ENCODE measurements at regions not wholly inside any gene's neighbourhood (a gene's known extent, or its start where the extent isn't known, plus 50 kb on each side); places are given as distances from the start of the nearest gene placed in this dataset.
"Not testable (repeated sequence)": the region's sequence is repeated elsewhere in the genome, so short reads cannot be mapped to it uniquely, and the experiment has no call there.

DNA sequence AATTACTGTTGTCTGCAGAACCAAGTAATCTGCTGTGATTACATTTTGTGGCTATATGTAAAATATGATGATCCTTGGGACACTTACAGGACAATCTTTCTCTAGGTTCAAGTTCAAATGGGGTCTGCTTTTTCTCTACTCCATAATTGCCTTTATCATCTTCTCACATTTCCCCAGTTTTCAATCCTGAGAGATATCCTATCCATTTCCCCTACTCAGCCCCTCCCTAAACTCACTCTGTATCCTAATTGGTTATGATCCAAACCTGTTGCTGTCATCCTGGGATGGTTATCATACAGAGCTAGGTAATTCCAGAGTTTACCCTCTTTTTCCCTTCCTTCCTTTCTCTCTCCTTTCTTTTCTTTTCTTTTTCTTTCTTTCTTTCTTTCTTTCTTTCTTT is 100.5 kb upstream of the ELAC2 start:
- no peak for DNase-seq (ENCODE audit: low spot score)
- intact Hi-C loops (cut with DNase I) = no loop called here

DNA sequence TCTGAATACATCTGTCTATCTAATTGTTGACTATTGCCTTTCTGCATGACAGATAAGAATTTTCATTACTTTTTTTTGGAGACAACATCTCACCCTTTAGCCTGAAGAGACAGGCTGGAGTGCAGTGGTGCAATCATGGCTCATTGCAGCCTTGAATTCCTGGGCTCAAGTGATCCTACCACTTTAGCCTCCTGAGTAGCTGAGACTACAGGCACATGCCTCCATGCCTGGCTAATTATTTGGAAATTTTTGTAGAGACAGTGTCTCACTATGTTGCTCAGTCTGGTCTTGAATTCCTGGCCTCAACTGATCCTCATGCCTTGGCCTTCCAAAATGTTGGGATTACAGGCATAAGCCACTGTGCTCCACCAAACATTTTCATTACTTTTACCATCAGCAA is 99.8 kb upstream of the ELAC2 start:
- no peak for DNase-seq (ENCODE audit: low spot score)
- intact Hi-C loops (cut with DNase I) = no loop called here

DNA sequence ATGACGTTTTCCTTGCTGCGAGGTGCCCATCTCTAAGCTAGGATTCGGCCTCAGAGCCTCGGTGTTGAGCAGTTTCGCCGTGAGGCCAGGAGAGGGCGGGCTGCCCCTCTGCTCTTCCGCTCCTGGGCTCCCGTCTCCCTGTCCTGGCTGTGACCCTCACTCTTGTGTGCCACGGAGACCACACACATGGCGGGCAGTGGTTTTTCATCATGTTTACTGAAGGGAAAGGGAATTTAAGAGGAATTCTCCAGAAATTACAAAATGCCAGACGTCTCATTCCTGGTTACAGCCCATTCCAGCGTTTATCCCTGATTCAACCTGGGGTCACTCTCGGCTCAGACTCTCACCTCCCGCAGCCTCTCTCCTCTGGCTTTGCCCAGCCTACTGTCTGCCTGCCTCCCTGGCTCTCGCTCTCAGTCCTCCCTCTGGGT is 96.8 kb upstream of the ELAC2 start:
- intact Hi-C loops (cut with DNase I) = no loop called here
- DNase-seq (ENCODE audit: low spot score) = no peak

DNA sequence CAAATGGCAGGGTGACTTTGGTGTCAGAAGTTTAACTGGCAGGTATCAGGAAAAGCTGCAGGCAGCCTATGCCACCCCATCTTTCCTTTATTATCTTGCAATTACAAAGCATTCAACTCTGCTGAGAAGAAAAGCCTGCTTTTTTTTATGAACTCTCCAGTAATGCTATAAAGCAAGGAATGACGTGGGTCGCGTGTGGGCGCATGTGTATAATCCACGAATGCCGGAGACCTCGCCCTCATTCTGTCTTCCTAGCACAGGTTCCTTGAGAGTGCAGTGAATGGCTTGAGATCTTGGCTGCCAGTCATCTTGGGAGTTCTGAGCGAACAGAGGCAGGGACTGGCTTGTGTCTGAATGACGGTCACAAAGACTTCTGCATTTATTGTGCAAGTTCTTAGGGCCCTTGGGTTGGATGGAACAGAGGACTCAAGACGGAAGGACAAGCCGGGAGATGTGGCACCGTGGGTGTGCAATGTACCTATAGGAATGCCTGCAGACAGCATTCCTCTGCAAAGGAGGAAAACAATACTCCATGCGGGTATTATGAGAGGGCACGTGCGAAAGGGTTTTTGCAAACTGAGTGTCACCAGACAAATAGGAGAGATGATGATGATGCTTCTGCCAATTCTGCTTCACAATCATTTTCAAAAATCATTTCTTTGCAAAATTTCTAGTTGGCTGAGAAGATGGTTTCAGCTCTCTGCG is 96.1 kb upstream of the ELAC2 start:
- intact Hi-C loops (cut with DNase I) = no loop called here

DNA sequence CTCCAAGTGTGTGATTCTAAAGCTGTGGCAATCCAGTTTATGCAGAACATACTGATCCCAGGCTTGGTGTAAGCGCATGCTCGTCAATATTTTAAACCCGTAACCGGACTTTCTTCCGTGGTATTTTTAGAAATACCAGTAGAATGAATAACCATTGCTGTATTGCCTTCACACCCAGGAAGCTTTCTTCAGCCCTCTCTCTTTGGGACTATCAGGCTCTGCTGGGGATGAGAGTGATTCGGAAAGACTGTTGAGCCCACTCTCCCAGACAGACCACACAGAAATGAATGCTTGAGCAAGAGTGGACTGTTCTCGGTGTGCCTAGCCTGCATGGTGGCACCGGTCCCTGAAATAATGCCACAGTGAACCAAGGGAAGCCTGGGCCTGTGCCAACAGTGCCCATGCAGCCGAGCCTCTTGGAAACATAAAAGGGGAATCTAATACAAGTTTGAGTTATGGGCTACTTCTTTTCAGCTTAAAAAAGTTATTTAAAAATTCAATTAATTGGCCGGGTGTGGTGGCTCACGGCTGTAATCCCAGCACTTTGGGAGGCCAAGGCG is 89.9 kb upstream of the ELAC2 start:
- intact Hi-C loops (cut with DNase I) = no loop called here
- no peak for DNase-seq (ENCODE audit: low spot score)

More for the DNA sequence above, 96.1 kb upstream of the ELAC2 start:
- no peak for DNase-seq (ENCODE audit: low spot score)

DNA sequence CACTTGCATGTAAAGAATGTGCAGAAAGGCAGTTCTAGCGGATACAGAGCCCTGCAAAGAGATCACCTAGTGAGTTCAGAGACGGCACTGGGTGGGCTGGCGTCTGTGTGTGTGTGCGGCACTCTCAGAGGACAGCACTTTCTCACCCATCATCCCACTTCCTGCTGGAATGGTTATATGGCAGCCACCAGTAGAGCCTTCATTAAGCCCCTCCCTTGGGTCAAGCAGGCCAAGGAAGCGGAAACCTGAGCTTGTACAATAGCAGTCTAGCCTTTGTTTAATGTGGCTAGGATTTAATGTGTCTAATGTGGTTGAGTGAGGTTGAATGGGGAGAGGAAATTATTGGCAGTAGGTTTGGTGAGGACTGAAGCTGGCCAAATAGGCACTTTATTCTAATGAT is 88.3 kb upstream of the ELAC2 start:
- DNase-seq (ENCODE audit: low spot score) = no peak
- intact Hi-C loops (cut with DNase I) = no loop called here

DNA sequence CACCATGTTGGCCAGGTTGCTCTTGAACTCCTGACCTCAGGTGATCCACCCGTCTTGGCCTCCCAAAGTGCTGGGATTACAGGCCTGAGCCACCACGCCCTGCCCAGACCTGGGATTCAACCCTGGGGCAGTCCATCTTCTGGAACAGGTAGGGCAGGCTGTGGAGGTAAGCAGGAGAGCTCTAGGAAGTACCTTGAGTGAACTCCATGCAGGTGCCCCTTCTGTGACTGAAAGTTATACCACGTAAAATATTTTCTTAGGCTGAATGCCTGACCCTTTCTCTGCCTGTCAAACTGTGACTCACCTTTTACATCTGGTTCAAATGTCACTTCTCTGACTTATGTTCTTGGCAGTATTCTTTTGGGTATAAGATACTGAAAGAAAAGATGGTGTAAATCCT is 86.7 kb upstream of the ELAC2 start:
- intact Hi-C loops (cut with DNase I) = no loop called here
- no peak for DNase-seq (ENCODE audit: low spot score)

DNA sequence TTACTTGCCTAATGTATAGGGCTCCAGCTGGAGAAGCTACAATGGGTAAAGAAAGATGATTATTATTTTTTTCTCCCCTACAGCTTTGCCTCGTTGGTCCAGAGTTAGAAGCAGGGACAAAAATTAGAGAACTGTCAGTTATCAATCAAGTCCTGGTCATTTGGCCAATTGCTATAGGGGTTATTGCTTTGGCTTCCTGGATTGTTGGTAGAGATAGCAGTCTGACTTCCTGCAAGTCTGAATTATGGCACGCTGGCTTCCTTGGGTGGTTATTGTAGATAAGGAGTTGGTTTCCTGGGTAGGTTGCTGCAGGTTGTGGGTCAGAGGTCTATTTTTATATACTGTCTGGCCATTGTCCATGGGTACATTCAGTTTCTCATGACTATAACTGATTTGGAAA is 84.7 kb upstream of the ELAC2 start:
- DNase-seq (ENCODE audit: low spot score) = no peak
- intact Hi-C loops (cut with DNase I) = no loop called here

DNA sequence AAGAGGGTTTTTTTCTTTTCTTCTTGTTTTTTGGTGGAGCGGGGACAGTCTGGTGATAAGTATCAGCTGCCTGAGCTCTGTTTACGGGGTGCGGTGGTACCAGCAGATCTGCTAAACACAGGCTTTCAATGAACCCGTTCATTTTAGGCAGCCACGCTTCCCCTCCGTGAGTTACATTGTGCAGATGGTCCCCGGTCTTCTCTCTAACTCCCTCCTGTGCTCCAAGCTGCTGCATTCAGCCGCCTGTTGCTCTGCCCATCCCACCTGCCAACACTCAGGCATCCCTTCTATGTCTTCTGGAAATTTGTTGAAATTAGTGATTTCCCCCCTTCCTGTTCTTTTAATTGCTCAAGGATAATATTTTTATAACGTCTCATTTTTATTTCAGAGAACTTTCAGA is 82.1 kb upstream of the ELAC2 start:
- no peak for DNase-seq (ENCODE audit: low spot score)
- intact Hi-C loops (cut with DNase I) = no loop called here

DNA sequence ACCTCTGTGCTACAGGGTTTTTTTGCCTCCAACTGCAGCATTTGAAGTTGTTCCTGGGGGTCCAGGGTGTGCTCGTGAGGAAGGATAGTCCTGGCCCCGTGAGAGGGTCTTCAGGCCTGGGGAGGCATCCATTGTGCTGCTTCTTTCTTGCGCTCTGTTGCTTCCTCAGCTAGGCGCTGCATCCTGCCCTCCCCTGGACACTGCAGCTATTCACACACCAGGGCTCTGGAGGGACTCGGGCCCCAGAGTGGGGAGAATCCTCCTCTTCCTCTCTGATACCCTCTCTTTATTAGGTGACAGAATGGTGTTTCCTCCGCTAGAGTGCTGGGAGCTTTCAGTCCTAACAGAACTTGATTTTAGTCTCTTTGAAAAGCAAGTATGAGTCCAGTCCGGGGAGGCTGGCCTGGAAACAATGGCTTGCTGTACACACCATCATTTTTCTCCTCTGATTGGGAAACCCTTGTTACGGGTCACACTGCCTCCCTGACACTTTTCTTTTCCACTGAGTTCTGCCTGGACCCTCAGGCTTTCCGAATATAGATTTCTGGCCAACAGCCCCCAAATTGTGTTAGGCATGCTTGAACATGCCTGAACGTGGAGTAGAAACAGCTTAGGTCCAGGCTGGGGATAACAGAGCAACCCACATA is 81.4 kb upstream of the ELAC2 start:
- intact Hi-C loops (cut with DNase I) = no loop called here
- DNase-seq (ENCODE audit: low spot score) = no peak

DNA sequence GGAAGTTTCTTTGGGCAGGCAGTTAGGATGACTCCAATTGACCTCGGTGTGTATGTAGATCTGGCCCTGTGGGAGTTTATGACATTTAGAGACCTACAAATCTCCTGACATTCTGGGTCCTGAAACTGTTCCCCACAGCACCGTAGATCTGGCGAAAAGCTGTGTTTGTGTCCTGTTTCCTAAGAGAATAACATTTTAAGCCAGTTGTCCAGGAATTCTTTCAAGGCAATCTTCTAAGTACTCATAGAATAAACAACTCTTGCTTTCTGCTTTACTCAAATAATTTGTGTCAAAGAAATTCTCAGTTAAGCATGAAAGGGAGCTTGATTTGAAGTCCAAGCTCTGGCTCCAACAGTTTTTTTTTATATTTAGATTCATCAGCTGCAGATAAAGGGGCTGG is 78.5 kb upstream of the ELAC2 start:
- DNase-seq (ENCODE audit: low spot score) = no peak
- intact Hi-C loops (cut with DNase I) = no loop called here

DNA sequence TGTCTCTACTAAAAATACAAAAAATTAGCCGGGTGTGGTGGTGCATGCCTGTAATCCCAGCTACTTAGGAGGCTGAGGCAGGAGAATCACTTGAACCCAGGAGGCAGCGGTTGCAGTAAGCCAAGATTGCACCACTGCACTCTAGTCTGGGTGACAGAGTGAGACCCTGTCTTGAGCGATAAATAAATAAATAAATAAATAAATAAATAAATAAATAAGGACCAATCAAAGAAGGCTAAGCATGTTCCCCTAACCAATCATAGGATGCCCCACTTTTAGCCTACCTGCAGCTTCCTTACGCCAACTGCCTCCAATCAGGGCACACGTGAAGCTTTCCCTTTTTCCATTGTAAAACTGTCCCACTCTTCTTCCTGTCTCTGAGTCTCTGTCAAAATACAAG is 74.2 kb upstream of the ELAC2 start:
- DNase-seq (ENCODE audit: low spot score); intact Hi-C loops (cut with DNase I): not testable (repeated sequence)

DNA sequence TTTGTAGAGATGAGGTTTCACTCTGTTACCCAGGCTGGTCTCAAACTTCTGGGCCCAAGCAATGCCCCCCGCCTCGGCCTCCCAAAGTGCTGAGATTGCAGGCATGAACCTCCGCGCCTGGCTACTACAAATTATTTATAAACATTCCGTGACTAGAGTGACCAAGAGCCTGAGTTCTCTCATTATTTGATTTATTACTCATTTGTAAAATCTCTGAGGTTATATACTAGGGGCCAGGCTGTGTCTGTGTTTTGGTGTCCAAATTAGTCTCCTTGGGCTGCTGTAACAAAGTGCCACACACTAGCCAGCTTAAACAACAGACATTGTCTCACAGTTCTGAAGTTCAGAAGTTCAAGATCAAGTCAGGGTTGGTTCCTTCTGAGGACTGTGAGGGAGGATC is 70.8 kb upstream of the ELAC2 start:
- intact Hi-C loops (cut with DNase I) = no loop called here
- DNase-seq (ENCODE audit: low spot score) = no peak

DNA sequence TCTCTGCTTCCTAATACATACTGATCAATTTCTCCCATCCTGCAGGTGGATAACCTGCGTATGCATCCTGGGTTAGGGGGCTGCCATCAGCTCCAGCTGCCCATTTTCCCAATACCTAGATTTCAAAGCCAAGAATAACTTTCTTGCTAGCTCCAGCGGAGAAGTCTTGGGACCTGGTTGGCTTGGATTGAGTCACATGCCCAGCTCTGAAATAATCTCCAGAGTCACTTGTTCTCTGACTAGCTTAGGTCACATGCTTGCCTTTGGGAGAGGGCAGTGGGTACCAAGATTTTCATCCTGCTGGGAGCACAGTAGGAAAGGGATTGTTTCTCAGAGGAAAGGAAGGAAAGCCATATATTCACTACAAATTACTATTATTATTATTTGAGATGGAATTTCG is 70.0 kb upstream of the ELAC2 start:
- intact Hi-C loops (cut with DNase I) = no loop called here
- DNase-seq (ENCODE audit: low spot score) = no peak

DNA sequence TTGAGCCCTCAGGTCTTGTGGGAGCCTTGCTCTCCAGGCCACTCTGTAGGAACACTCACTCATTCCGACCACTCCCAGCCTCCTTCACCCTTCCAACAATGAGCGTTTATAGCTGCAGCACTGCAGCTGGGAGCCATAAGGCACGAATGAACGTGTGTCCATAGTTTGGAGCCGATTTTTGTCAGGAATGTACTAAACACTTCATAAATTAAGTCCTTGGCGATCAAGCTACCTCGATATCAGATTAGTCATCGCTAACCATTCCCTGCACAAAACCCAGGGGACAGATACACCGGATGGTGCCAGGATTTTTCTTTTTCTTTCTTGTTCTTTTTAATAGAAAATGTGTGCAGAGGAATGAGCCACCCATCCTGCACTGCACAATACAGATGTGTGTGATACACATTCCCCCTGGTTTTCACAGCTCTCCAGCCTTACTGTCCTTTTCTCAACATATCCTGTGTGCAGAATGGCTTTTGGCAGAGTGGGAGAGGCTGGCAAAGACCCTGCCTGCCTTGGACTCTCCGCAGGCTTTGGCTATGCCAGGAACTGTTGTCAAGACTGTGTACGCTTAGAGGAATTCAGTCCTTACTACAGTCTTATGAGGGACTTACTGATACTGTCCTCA is 68.4 kb upstream of the ELAC2 start:
- intact Hi-C loops (cut with DNase I) = no loop called here
- DNase-seq (ENCODE audit: low spot score) = no peak

DNA sequence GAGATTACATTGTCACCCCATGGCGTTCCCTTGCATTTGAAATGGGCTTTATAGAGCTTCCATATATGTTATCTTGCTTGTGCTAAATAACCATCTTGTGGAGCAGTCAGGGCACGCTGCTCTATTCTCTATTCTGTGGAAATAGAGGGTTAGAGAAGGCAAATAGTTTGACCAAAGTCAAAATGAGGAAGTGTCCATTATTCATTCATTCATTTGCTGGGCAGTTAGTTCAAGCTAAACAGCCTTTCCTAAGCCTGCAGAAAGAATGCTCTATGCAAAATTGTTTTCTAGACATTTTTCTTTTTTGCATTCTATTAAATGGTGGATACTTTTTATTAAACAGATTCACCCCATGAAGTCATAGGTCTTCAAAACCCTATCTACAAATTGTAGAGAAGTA is 67.8 kb upstream of the ELAC2 start:
- intact Hi-C loops (cut with DNase I) = no loop called here
- DNase-seq (ENCODE audit: low spot score) = no peak

DNA sequence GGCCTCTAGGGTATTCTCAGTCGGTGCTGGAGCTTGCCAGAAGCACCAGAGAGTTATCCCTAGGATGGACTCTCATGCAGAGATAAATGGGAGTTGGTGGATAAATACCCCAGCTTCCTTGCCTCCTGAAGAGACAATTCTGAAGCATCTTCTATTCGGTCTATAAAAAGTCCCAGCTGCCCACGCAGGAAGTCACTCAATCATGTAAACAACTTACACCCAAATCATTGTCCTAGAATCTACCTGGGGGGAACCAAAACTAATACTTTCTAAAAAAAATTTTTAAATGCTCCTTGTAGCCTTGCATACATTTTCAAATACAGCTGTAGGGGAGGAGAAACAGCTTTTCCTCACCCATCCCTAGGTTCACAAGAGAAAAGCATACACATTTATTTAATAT is 66.6 kb upstream of the ELAC2 start:
- intact Hi-C loops (cut with DNase I) = no loop called here
- DNase-seq (ENCODE audit: low spot score) = no peak

DNA sequence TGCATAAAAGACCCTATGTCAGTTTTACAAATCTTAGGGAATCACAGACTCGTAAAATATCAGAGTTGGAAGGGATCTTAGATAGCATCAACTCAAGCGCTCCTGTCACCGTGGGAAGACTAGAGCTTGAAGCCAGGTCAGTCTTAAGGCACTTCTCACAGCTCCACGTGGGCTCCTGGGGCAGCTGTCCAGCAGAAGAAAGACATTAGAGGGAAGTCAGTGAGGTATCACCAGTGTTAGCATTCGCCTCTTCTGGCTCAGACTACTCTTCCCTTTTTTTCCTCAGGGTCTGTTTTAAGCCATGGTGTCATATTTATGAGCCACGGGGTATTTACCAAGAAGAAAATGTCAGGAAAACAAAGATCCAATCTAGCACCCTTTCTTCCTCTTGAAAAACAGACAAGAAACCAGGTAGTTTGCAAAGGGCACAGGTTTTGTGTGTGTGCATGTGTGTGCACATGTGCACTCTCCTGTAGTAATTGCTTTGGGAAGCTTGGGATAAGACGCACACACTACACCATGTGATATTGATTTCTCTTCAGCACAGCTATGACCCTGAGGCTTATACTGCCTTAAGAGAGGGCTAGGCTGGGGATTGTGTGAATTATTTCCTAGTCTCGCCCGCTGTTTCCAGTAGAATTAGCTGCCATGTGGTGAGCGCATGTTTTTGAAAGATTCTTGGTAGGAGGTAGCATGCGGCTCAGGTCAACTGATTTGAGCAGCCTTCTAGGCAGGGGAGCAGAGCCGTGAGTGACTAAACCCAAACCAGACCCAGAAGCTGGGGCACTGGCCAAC is 61.0 kb upstream of the ELAC2 start:
- intact Hi-C loops (cut with DNase I) = no loop called here
- no peak for DNase-seq (ENCODE audit: low spot score)

DNA sequence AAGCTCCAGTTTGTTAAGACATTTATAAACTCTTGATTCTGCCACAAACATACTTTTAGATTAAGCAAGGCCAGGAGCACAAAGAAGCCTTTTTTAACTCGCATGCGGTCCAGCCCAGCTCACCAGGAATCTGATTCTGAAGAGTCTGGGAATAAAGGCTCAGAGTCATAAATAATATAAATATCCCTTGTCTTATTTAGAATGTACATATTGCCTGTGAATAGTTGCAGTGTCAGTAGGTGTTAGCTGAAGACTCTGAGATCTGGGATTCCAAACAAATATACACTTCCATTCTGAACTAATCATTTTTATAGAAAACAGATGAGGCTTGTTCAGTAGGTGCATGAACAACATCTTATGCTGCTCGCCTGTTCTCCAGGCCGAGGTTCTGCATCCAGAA is 59.1 kb upstream of the ELAC2 start:
- intact Hi-C loops (cut with DNase I) = no loop called here
- no peak for DNase-seq (ENCODE audit: low spot score)

DNA sequence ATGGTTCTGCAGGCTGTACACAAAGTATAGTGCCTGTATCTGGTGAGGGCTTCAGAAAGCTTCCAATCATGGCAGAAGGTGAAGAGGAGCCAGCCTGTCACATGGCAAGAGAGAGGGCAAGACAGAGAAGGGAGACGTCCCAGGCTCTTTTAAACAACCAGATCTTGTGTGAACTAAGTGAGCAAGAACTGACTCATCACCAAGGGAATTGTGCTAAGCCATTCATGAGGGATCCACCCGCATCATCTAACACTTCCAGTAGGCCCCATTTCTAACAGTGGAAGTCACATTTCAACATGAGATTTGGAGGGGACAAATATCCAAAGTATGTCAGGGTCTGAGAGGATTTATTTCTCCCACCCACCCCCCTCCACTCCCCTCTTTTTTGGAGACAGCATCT is 56.2 kb upstream of the ELAC2 start:
- DNase-seq (ENCODE audit: low spot score) = no peak
- intact Hi-C loops (cut with DNase I) = no loop called here
